GM19467 (cell line): ENCODE measurements at regions not wholly inside any gene's neighbourhood (a gene's known extent, or its start where the extent isn't known, plus 50 kb on each side); places are given as distances from the start of the nearest gene placed in this dataset.
"Not testable (repeated sequence)": the region's sequence is repeated elsewhere in the genome, so short reads cannot be mapped to it uniquely, and the experiment has no call there.

Experiments used
- ATAC-seq: cut with Tn5 transposase; IDR thresholded peaks from one replicate; pipeline ENCODE4 v1.9.1; 2021; ENCODE audit warnings: mild to moderate bottlenecking, moderate library complexity; ENCODE audit not compliant: unreplicated experiment

- ATAC-seq: no peak
These were observed 1761.2 kb upstream of the CELF4 start for GRCh38 chr18:39326772-39327171.

GRCh38 chr18:39325973-39326372 is 1760.4 kb upstream of the CELF4 start:
- ATAC-seq: no peak

GRCh38 chr18:39319141-39319540 is 1753.5 kb upstream of the CELF4 start:
- ATAC-seq: no peak

- no peak for ATAC-seq
These were observed 1752.9 kb upstream of the CELF4 start for GRCh38 chr18:39318462-39318861.

GRCh38 chr18:39318008-39318407 is 1752.4 kb upstream of the CELF4 start:
- ATAC-seq: no peak

GRCh38 chr18:39314595-39314994 is 1749.0 kb upstream of the CELF4 start:
- ATAC-seq: no peak

- ATAC-seq: no peak
These were observed 1748.4 kb upstream of the CELF4 start for GRCh38 chr18:39313992-39314391.

- ATAC-seq: no peak
These were observed 1745.6 kb upstream of the CELF4 start for GRCh38 chr18:39311111-39311712.

- ATAC-seq: not testable (repeated sequence)
These were observed 1743.4 kb upstream of the CELF4 start for GRCh38 chr18:39308931-39309521.

GRCh38 chr18:39305766-39306165 is 1740.2 kb upstream of the CELF4 start:
- ATAC-seq: no peak

- ATAC-seq: no peak
These were observed 1736.9 kb upstream of the CELF4 start for GRCh38 chr18:39302481-39302880.

GRCh38 chr18:39299152-39299551 is 1733.6 kb upstream of the CELF4 start:
- ATAC-seq: no peak

GRCh38 chr18:39297225-39297624 is 1731.6 kb upstream of the CELF4 start:
- ATAC-seq: no peak

GRCh38 chr18:39296293-39296888 is 1730.8 kb upstream of the CELF4 start:
- no peak for ATAC-seq

- ATAC-seq: no peak
These were observed 1711.2 kb upstream of the CELF4 start for GRCh38 chr18:39276764-39277163.

GRCh38 chr18:39274535-39274934 is 1708.9 kb upstream of the CELF4 start:
- no peak for ATAC-seq

GRCh38 chr18:39272230-39272629 is 1706.6 kb upstream of the CELF4 start:
- ATAC-seq: no peak

- ATAC-seq: no peak
These were observed 1706.1 kb upstream of the CELF4 start for GRCh38 chr18:39271654-39272053.

- no peak for ATAC-seq
These were observed 1695.0 kb upstream of the CELF4 start for GRCh38 chr18:39260565-39260964.

GRCh38 chr18:39259736-39260135 is 1694.1 kb upstream of the CELF4 start:
- ATAC-seq: no peak

- ATAC-seq: no peak
These were observed 1678.6 kb upstream of the CELF4 start for GRCh38 chr18:39244242-39244641.

- no peak for ATAC-seq
These were observed 1675.9 kb upstream of the CELF4 start for GRCh38 chr18:39241534-39241933.
